ENCODE measurements at regions not wholly inside any gene's neighbourhood (a gene's known extent, or its start where the extent isn't known, plus 50 kb on each side); places are given as distances from the start of the nearest gene placed in this dataset.
"Not testable (repeated sequence)": the region's sequence is repeated elsewhere in the genome, so short reads cannot be mapped to it uniquely, and the experiment has no call there.

DNA sequence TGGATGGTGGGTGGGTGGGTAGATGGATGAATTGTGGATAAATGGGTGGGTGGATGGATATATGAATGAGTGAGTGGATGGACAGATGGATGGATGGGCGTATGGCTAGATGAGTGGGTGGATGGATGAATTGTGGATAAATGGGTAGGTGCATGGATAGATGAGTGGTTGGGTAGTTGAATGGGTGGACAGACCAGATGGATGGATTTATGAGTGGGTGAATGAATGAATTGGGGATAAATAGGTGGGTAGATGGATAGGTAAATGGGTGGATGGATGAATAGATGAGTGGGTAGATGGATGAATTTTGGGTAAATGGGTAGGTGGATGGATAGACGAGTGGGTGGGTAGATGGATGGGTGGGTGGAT, 108.7 kb downstream of the NPIPB11 start:
- TF ChIP-seq, protein P1, sequence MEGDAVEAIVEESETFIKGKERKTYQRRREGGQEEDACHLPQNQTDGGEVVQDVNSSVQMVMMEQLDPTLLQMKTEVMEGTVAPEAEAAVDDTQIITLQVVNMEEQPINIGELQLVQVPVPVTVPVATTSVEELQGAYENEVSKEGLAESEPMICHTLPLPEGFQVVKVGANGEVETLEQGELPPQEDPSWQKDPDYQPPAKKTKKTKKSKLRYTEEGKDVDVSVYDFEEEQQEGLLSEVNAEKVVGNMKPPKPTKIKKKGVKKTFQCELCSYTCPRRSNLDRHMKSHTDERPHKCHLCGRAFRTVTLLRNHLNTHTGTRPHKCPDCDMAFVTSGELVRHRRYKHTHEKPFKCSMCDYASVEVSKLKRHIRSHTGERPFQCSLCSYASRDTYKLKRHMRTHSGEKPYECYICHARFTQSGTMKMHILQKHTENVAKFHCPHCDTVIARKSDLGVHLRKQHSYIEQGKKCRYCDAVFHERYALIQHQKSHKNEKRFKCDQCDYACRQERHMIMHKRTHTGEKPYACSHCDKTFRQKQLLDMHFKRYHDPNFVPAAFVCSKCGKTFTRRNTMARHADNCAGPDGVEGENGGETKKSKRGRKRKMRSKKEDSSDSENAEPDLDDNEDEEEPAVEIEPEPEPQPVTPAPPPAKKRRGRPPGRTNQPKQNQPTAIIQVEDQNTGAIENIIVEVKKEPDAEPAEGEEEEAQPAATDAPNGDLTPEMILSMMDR (IDR thresholded peaks at IDR 0.05): not testable (repeated sequence)
- not testable (repeated sequence) for TF ChIP-seq EZH2 (IDR thresholded peaks at IDR 0.05)
